Panc1 (cell line): ENCODE measurements at regions not wholly inside any gene's neighbourhood (a gene's known extent, or its start where the extent isn't known, plus 50 kb on each side); places are given as distances from the start of the nearest gene placed in this dataset.

Experiments used
- ATAC-seq: fragments of 200-7000 bp; cut with Tn5 transposase; 2 replicates; pipeline ENCODE4 v1.9.1; 2020; ENCODE audit warnings: mild to moderate bottlenecking, moderate library complexity
- BruUV-seq: library from RNA; stranded (reverse); fragments of 400-500 nt; replicated peaks from 2 replicates; lab custom pipeline; 2021; lab: Mats Ljungman, UMichigan
- CTCF ChIA-PET: fragments of 300-600 bp; sonication (Branson Sonifier 250); formaldehyde crosslinking; loops from one replicate; lab custom pipeline; 2022; ENCODE audit warnings: antibody characterized with exemption; lab: Charles Lee
- POLR2A ChIA-PET: fragments of 300-600 bp; sonication (Branson Sonifier 250); formaldehyde crosslinking; loops from one replicate; lab custom pipeline; 2022; ENCODE audit warnings: antibody characterized with exemption; lab: Charles Lee
- DNase-seq: peaks from one replicate; pipeline ENCODE4 v3.0.0-alpha.2; 2010; ENCODE audit warnings: low read depth, low spot score
- H3K27ac ChIP-seq: 2 replicates; pipeline ENCODE4 v1.5.1; 2011; ENCODE audit warnings: mild to moderate bottlenecking, low read length, inconsistent platforms
- H3K27me3 ChIP-seq: fragments of 200-500 bp; sonication (Bioruptor generic); 2 replicates; pipeline ENCODE4 v1.6.0; 2014; ENCODE audit warnings: low read length, inconsistent platforms; ENCODE audit not compliant: control insufficient read depth, insufficient read depth
- H3K36me3 ChIP-seq: fragments of 200-500 bp; sonication (Bioruptor generic); 2 replicates; pipeline ENCODE4 v1.5.1; 2014; ENCODE audit warnings: inconsistent platforms, mild to moderate bottlenecking, low read length, moderate library complexity; ENCODE audit not compliant: control insufficient read depth, insufficient read depth
- H3K4me1 ChIP-seq: 2 replicates; pipeline ENCODE4 v1.5.1; 2011; ENCODE audit warnings: inconsistent platforms, mild to moderate bottlenecking, low read length, moderate library complexity; ENCODE audit not compliant: control insufficient read depth, insufficient read depth
- H3K4me3 ChIP-seq, 2 experiments: 2 replicates each; pipeline ENCODE4 v1.5.1; 2011 to 2012; ENCODE audit warnings: low read depth in 2 of 2, low read length in 2 of 2, mild to moderate bottlenecking in 2 of 2, inconsistent platforms in 1 of 2, moderate library complexity in 1 of 2
- H3K9me3 ChIP-seq: fragments of 200-500 bp; sonication (Bioruptor generic); 2 replicates; pipeline ENCODE4 v1.5.1; 2014; ENCODE audit warnings: low read depth, mild to moderate bottlenecking, inconsistent platforms, low read length, moderate library complexity; ENCODE audit not compliant: control insufficient read depth, insufficient read depth
- POLR2AphosphoS5 ChIP-seq: IDR thresholded peaks from 2 replicates; pipeline ENCODE4 v1.6.1; 2012; ENCODE audit warnings: mild to moderate bottlenecking, low read depth, low read length, moderate library complexity
- SIN3A ChIP-seq: IDR thresholded peaks from 2 replicates; pipeline ENCODE4 v1.6.1; 2012; ENCODE audit warnings: low read depth, mild to moderate bottlenecking, low read length, moderate library complexity, borderline replicate concordance; ENCODE audit not compliant: insufficient read depth
- TCF7L2 ChIP-seq: IDR thresholded peaks from 2 replicates; pipeline ENCODE4 v1.6.1; 2011; ENCODE audit warnings: mild to moderate bottlenecking, low read depth, low read length, inconsistent platforms
- in situ Hi-C: cut with HindIII; loops from 2 replicates; pipeline ENCODE4 v1.10.0; 2016; ENCODE audit warnings: low sequenced_read_pairs, low pct_unique_long_range_greater_than_20kb
- intact Hi-C: fragments of 100-400 bp; cut with micrococcal nuclease; formaldehyde crosslinking; loops from one replicate; pipeline ENCODE4 v1.10.0; 2022; ENCODE audit not compliant: unreplicated experiment
- TF ChIP-seq, protein P1 (sequence below), 2 experiments: IDR thresholded peaks; 2 replicates each; pipeline ENCODE4 v1.6.1; 2011 to 2012; ENCODE audit warnings: low read depth in 2 of 2, control low read depth in 1 of 2, low read length in 1 of 2, mild to moderate bottlenecking in 1 of 2, moderate library complexity in 1 of 2; ENCODE audit not compliant: insufficient read depth in 1 of 2
- TF ChIP-seq, protein P2 (sequence below): fragments of 450-650 bp; IDR thresholded peaks from 2 replicates; pipeline ENCODE4 v1.5.1; 2017; ENCODE audit warnings: mild to moderate bottlenecking

DNA sequence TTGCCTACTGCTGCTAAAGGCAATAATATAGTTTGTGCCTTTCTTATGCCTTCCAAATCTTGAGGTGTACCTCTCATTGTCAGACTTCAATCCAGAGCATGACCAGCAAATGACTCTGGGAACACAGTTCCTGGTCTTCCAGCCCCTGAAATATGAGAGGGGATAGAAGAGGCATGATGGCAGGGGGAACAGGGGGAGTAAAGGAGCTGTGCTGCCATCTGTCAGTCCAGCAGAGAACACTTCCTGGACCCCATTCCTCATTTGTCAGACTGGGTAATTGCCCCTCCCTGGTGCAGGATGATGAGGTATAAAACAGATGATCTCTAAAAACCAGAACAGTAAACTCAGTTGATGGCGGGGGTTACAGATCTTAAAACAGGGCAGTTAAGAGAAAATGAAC, 618.7 kb downstream of the DIAPH3 start:
- H3K4me1 ChIP-seq: no peaks in the 10 kb centered on the region
- H3K27me3 ChIP-seq: no peaks in the 10 kb centered on the region
- DNase-seq: no peak
- CTCF ChIA-PET: no interaction called here
- TF ChIP-seq POLR2AphosphoS5 (no peak), SIN3A (no peak), TCF7L2 (no peak)
- TF ChIP-seq, protein P1, sequence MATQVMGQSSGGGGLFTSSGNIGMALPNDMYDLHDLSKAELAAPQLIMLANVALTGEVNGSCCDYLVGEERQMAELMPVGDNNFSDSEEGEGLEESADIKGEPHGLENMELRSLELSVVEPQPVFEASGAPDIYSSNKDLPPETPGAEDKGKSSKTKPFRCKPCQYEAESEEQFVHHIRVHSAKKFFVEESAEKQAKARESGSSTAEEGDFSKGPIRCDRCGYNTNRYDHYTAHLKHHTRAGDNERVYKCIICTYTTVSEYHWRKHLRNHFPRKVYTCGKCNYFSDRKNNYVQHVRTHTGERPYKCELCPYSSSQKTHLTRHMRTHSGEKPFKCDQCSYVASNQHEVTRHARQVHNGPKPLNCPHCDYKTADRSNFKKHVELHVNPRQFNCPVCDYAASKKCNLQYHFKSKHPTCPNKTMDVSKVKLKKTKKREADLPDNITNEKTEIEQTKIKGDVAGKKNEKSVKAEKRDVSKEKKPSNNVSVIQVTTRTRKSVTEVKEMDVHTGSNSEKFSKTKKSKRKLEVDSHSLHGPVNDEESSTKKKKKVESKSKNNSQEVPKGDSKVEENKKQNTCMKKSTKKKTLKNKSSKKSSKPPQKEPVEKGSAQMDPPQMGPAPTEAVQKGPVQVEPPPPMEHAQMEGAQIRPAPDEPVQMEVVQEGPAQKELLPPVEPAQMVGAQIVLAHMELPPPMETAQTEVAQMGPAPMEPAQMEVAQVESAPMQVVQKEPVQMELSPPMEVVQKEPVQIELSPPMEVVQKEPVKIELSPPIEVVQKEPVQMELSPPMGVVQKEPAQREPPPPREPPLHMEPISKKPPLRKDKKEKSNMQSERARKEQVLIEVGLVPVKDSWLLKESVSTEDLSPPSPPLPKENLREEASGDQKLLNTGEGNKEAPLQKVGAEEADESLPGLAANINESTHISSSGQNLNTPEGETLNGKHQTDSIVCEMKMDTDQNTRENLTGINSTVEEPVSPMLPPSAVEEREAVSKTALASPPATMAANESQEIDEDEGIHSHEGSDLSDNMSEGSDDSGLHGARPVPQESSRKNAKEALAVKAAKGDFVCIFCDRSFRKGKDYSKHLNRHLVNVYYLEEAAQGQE (IDR thresholded peaks at IDR 0.05; ENCODE audit: insufficient read depth in 1 of 2, low read depth in 2 of 2, low read length in 1 of 2): no peak
- TF ChIP-seq, protein P2, sequence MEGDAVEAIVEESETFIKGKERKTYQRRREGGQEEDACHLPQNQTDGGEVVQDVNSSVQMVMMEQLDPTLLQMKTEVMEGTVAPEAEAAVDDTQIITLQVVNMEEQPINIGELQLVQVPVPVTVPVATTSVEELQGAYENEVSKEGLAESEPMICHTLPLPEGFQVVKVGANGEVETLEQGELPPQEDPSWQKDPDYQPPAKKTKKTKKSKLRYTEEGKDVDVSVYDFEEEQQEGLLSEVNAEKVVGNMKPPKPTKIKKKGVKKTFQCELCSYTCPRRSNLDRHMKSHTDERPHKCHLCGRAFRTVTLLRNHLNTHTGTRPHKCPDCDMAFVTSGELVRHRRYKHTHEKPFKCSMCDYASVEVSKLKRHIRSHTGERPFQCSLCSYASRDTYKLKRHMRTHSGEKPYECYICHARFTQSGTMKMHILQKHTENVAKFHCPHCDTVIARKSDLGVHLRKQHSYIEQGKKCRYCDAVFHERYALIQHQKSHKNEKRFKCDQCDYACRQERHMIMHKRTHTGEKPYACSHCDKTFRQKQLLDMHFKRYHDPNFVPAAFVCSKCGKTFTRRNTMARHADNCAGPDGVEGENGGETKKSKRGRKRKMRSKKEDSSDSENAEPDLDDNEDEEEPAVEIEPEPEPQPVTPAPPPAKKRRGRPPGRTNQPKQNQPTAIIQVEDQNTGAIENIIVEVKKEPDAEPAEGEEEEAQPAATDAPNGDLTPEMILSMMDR: no peak
- intact Hi-C loops: no loop called here
- H3K27ac ChIP-seq: no peak overlapping the region
- H3K4me3 ChIP-seq: no peak overlapping the region
- ATAC-seq: no peak
- in situ Hi-C loops: no loop called here
- H3K9me3 ChIP-seq: no peaks in the 10 kb centered on the region
- BruUV-seq: no TSS peak
- H3K36me3 ChIP-seq: no peaks in the 10 kb centered on the region
- POLR2A ChIA-PET: no interaction called here

GRCh38 chr13:59546178-59546577, 617.5 kb downstream of the DIAPH3 start:
- TF ChIP-seq, protein P1 (IDR thresholded peaks at IDR 0.05; ENCODE audit: insufficient read depth in 1 of 2, low read depth in 2 of 2, low read length in 1 of 2): no peak
- TF ChIP-seq POLR2AphosphoS5: no peak
- no peak for TF ChIP-seq TCF7L2
- TF ChIP-seq SIN3A: no peak
- TF ChIP-seq, protein P2: no peak
- Histone ChIP-seq H3K4me1 (no peaks in the 10 kb centered on the region), H3K27ac (no peak overlapping the region), H3K27me3 (no peaks in the 10 kb centered on the region), H3K4me3 (no peak overlapping the region), H3K9me3 (no peaks in the 10 kb centered on the region), H3K36me3 (no peaks in the 10 kb centered on the region)
- no TSS peak for BruUV-seq
- CTCF ChIA-PET: interaction anchor here (0.6 kb wide), 1 partner anchor 54 kb away, joined by 3 read pairs; no protein-coding TSS in a partner anchor
- in situ Hi-C loops (no loop called here), intact Hi-C loops (no loop called here)
- no peak for DNase-seq
- ATAC-seq: no peak
- POLR2A ChIA-PET: no interaction called here
